Retinal pigment epithelial cell (primary cell): ENCODE measurements at regions not wholly inside any gene's neighbourhood (a gene's known extent, or its start where the extent isn't known, plus 50 kb on each side); places are given as distances from the start of the nearest gene placed in this dataset.

ENCODE experiments used
- DNase-seq: peaks from one replicate; pipeline ENCODE4 v3.0.0-alpha.2; 2010; ENCODE audit warnings: low read depth
- H3K4me3 ChIP-seq: 2 replicates; pipeline ENCODE4 v1.5.1; 2011; ENCODE audit warnings: mild to moderate bottlenecking, low read length, control low read depth, moderate library complexity
- TF ChIP-seq, protein P1 (sequence below): conservative IDR thresholded peaks from 2 replicates; pipeline ENCODE4 v1.5.1; 2011; ENCODE audit warnings: low read depth, low read length, control low read depth, inconsistent platforms

DNA sequence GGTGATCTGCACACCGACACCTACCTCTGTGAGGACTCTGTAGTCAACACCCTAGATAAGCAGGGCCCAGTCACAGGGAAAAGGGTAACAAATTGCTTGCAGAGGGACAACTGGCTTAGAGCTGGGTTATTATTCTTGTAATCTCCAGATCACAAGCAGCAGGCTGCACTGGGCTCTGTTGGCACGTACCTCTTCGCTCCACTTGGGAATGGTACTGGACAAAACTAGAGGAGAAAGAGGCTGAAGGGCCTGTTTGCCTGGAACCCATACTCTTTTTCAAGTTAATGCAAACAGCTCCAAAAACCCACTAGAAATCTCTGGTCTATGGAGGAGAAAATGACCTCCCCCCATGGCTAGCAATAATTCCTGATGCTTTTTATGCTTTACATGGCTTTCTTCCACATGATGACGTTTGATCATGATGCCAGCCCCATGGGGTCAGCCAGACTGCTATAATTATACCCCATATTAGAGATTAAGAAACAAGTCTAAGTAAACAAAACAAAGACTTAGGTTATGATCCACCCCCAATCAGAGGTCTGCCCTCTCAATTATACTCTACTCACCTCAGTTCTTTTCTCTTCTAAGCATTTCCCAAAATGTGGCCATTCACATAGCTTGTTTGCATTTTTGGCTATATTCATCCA lies 190.0 kb downstream of the UNC5CL start:
- no peak for DNase-seq
- no peak overlapping the region for H3K4me3 ChIP-seq
- TF ChIP-seq, protein P1, sequence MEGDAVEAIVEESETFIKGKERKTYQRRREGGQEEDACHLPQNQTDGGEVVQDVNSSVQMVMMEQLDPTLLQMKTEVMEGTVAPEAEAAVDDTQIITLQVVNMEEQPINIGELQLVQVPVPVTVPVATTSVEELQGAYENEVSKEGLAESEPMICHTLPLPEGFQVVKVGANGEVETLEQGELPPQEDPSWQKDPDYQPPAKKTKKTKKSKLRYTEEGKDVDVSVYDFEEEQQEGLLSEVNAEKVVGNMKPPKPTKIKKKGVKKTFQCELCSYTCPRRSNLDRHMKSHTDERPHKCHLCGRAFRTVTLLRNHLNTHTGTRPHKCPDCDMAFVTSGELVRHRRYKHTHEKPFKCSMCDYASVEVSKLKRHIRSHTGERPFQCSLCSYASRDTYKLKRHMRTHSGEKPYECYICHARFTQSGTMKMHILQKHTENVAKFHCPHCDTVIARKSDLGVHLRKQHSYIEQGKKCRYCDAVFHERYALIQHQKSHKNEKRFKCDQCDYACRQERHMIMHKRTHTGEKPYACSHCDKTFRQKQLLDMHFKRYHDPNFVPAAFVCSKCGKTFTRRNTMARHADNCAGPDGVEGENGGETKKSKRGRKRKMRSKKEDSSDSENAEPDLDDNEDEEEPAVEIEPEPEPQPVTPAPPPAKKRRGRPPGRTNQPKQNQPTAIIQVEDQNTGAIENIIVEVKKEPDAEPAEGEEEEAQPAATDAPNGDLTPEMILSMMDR = no peak

DNA sequence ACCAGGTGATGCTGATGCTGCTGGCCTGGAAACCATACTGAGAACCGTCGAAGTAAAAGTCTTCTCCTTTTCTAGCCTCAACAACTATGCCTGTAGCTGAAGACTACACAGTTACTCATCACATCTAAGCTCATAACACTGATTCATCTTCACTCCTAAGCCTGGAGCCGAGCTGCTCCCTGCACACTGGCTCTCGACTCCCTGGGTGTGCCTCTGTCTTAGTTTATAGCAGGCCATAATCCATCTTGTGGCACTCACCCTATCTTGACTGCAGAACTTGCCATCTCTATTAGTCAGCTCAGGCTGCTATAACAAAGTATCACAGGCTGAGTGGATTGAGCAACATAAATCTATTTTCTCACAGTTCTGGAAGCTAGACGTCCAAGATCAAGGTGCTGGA lies 191.0 kb downstream of the UNC5CL start:
- TF ChIP-seq, protein P1 = no peak
- DNase-seq = no peak
- no peak overlapping the region for H3K4me3 ChIP-seq

DNA sequence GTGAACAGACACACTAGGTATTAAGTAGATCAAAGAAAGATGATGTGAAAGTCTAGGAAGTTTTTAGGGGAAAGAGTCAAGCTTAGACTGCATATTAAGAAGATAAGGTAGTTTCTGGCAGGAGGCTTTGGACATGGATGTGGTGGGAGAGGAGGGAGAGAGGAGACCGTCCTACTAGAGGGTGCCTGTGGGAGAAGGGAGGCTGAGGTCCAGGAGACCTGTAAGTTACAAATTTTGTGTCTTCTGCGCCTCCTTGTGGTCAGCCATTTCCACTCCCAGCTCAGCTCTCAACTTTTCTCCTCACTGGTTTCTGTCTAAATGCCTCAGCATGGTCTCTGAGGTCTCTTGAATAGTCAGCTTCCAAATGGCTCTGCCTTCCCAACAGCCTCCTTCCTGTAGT lies 193.5 kb downstream of the UNC5CL start:
- no peak for DNase-seq
- TF ChIP-seq, protein P1 = peak; percentile 82
- H3K4me3 ChIP-seq = no peak overlapping the region

DNA sequence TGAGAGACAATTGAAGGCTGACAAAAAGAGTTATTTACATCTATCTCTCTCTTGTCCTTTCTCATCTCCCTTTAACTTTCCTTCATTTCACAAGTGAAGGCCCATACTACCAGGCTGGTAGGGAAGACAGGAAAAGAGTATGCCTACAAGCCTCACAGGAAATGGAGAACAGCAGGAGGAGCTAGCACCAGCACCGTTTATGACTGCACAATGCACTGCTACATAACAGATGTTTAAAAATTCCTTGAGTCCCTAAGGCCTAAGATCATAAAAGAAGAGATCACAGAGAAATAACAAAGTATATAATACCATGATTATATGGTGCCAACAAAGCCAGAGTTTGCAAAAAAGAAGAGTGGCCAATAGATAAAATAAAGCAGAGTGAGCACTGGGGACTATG lies 194.8 kb downstream of the UNC5CL start:
- H3K4me3 ChIP-seq = no peak overlapping the region
- TF ChIP-seq, protein P1 = no peak
- no peak for DNase-seq

DNA sequence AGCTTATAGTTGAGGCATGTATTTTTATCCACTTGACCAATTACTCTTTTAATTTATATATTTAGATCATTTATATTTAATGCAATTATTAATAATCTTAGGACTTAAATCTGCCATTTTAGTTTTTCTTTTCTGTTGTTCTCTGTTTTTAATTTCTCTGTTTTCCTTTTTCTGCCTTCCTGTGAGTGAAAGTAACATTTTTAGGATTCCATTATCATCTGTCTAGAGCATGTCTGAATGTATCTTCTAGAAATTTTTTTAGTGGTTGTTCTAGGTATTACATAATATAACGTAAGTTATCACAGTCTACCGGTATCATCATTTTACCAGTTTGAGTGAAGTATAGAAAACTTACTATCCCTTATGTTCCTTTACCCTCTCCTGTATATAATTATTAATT lies 197.3 kb downstream of the UNC5CL start:
- DNase-seq = no peak
- TF ChIP-seq, protein P1 = no peak
- no peak overlapping the region for H3K4me3 ChIP-seq

DNA sequence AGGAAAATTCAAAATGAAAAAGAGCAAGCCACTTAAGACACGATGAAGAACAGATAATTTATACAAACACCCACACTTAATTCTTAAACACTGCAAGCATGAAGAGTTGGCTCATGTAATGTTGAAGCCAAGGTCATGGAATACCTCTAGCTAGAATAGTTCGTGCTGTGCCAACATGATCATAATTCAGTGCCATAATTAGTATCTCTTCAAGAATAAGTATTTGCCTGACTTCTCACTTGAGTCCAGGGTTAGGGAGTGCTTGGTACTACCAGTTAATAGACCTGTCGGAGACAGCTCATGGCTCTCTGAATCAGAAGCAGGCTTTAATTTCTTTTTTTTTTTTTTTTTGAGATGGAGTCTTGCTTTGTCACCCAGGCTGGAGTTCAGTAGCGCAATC lies 206.3 kb downstream of the UNC5CL start:
- TF ChIP-seq, protein P1 = no peak
- no peak for DNase-seq
- no peak overlapping the region for H3K4me3 ChIP-seq

DNA sequence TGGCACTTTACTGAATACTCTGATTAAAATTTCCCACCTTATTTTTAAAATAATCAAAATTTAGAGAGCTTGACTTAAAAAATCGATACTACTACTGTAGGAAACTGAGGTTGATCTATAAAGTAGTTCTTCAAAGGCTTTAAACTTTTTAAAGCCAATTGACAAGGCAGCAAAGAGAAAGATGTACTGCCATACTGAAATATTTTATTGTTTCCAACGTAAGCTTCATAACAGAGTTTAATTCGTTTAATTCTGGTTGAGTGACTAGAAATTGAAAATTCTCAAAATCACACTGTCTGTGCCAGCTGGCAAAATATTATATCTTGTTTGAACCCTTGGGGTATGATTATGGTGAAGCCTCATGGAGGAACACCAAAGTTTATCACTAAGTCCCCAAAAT lies 207.6 kb downstream of the UNC5CL start:
- TF ChIP-seq, protein P1 = no peak
- no peak for DNase-seq
- no peak overlapping the region for H3K4me3 ChIP-seq
